SK-N-SH (cell line): ENCODE measurements at regions not wholly inside any gene's neighbourhood (a gene's known extent, or its start where the extent isn't known, plus 50 kb on each side); places are given as distances from the start of the nearest gene placed in this dataset.

Experiments used
- EP300 ChIP-seq, 2 experiments: IDR thresholded peaks; 2 replicates each; pipeline versions ENCODE4 v1.4.0 to v1.6.1; 2012; ENCODE audit warnings: borderline replicate concordance in 1 of 2, low read depth in 1 of 2, low read length in 1 of 2
- FOXM1 ChIP-seq: IDR thresholded peaks from 2 replicates; pipeline ENCODE4 v1.4.0; 2012; ENCODE audit warnings: low read depth, mild to moderate bottlenecking
- JUND ChIP-seq: IDR thresholded peaks from 2 replicates; pipeline ENCODE4 v1.4.0; 2012
- RAD21 ChIP-seq: IDR thresholded peaks from 2 replicates; pipeline ENCODE4 v1.6.1; 2012; ENCODE audit warnings: mild to moderate bottlenecking, low read length
- TCF12 ChIP-seq: IDR thresholded peaks from 2 replicates; pipeline ENCODE4 v1.4.0; 2012
- TF ChIP-seq, protein P1 (sequence below): fragments of 150-350 bp; IDR thresholded peaks from 2 replicates; pipeline ENCODE4 v1.6.1; 2017; ENCODE audit warnings: antibody characterized with exemption, low read length, low read depth, borderline replicate concordance
- TF ChIP-seq, protein P2 (sequence below): fragments of 200-600 bp; sonication (generic); IDR thresholded peaks from 2 replicates; pipeline ENCODE4 v1.6.1; 2017; ENCODE audit warnings: antibody characterized with exemption, mild to moderate bottlenecking, moderate library complexity
- TF ChIP-seq, protein P3 (sequence below): IDR thresholded peaks from 2 replicates; pipeline ENCODE4 v1.4.0; 2012; ENCODE audit warnings: low read depth, borderline replicate concordance
- TF ChIP-seq, protein P4 (sequence below): IDR thresholded peaks from 2 replicates; pipeline ENCODE4 v1.4.0; 2012; ENCODE audit warnings: low read depth, borderline replicate concordance
- TF ChIP-seq, protein P5 (sequence below): IDR thresholded peaks from 2 replicates; pipeline ENCODE4 v1.4.0; 2012; ENCODE audit warnings: low read depth

DNA sequence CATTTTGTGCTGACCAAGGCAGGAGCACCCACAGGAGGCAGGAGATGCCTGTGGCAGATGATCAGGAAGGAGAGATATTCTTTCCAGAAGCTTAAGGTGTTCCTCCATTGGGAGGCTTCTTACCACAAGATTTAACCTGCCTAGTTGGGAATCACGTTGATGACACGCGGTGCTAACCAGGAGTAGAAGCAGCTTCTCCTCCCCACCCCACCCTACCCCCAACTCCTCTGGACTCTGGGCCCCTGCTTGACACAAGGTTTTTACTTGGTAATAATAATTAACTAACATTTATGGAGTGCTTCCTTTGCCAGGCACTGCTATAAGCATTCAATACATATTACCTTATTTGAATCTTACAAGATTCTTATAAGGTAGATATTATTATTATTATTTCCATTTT is 62.5 kb upstream of the PAPOLG start:
- TF ChIP-seq, protein P1, sequence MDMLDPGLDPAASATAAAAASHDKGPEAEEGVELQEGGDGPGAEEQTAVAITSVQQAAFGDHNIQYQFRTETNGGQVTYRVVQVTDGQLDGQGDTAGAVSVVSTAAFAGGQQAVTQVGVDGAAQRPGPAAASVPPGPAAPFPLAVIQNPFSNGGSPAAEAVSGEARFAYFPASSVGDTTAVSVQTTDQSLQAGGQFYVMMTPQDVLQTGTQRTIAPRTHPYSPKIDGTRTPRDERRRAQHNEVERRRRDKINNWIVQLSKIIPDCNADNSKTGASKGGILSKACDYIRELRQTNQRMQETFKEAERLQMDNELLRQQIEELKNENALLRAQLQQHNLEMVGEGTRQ = no peak
- TF ChIP-seq, protein P2, sequence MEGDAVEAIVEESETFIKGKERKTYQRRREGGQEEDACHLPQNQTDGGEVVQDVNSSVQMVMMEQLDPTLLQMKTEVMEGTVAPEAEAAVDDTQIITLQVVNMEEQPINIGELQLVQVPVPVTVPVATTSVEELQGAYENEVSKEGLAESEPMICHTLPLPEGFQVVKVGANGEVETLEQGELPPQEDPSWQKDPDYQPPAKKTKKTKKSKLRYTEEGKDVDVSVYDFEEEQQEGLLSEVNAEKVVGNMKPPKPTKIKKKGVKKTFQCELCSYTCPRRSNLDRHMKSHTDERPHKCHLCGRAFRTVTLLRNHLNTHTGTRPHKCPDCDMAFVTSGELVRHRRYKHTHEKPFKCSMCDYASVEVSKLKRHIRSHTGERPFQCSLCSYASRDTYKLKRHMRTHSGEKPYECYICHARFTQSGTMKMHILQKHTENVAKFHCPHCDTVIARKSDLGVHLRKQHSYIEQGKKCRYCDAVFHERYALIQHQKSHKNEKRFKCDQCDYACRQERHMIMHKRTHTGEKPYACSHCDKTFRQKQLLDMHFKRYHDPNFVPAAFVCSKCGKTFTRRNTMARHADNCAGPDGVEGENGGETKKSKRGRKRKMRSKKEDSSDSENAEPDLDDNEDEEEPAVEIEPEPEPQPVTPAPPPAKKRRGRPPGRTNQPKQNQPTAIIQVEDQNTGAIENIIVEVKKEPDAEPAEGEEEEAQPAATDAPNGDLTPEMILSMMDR = no peak
- TF ChIP-seq FOXM1 (no peak), RAD21 (no peak), TCF12 (no peak), EP300 (IDR thresholded peaks at IDR 0.05; ENCODE audit: borderline replicate concordance in 1 of 2, low read depth in 1 of 2, low read length in 1 of 2) (no peak), JUND (no peak)
- TF ChIP-seq, protein P3, sequence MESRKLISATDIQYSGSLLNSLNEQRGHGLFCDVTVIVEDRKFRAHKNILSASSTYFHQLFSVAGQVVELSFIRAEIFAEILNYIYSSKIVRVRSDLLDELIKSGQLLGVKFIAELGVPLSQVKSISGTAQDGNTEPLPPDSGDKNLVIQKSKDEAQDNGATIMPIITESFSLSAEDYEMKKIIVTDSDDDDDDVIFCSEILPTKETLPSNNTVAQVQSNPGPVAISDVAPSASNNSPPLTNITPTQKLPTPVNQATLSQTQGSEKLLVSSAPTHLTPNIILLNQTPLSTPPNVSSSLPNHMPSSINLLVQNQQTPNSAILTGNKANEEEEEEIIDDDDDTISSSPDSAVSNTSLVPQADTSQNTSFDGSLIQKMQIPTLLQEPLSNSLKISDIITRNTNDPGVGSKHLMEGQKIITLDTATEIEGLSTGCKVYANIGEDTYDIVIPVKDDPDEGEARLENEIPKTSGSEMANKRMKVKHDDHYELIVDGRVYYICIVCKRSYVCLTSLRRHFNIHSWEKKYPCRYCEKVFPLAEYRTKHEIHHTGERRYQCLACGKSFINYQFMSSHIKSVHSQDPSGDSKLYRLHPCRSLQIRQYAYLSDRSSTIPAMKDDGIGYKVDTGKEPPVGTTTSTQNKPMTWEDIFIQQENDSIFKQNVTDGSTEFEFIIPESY = no peak
- TF ChIP-seq, protein P4, sequence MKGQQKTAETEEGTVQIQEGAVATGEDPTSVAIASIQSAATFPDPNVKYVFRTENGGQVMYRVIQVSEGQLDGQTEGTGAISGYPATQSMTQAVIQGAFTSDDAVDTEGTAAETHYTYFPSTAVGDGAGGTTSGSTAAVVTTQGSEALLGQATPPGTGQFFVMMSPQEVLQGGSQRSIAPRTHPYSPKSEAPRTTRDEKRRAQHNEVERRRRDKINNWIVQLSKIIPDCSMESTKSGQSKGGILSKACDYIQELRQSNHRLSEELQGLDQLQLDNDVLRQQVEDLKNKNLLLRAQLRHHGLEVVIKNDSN = no peak
- TF ChIP-seq, protein P5, sequence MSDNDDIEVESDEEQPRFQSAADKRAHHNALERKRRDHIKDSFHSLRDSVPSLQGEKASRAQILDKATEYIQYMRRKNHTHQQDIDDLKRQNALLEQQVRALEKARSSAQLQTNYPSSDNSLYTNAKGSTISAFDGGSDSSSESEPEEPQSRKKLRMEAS = no peak
